ENCODE measurements at regions not wholly inside any gene's neighbourhood (a gene's known extent, or its start where the extent isn't known, plus 50 kb on each side); places are given as distances from the start of the nearest gene placed in this dataset.

- Histone ChIP-seq H3K4me3 (no peak overlapping the region), H3K9me3 (peaks cover 0 to 8% of the 10 kb centered on the region in 2 donors), H3K27ac (no peak overlapping the region), H3K4me1 (no peaks in the 10 kb centered on the region), H3K36me3 (no peaks in the 10 kb centered on the region), H3K27me3 (no peaks in the 10 kb centered on the region)
- no peak for DNase-seq (ENCODE audit: low spot score)
- TF ChIP-seq CTCF (IDR thresholded peaks at IDR 0.05), result no peak
Measured at GRCh38 chr17:34163123-34163522, 92.0 kb upstream of the CCL2 start.

GRCh38 chr17:34163646-34164045, 91.4 kb upstream of the CCL2 start:
- no peak overlapping the region for H3K27ac ChIP-seq
- H3K4me3 ChIP-seq, result no peak overlapping the region
- DNase-seq (ENCODE audit: low spot score), result no peak
- no peaks in the 10 kb centered on the region for H3K36me3 ChIP-seq
- H3K4me1 ChIP-seq, result no peaks in the 10 kb centered on the region
- H3K9me3 ChIP-seq, result peaks cover 0 to 3% of the 10 kb centered on the region in 2 donors
- peak in 1 of 2 donors; percentile 60 for TF ChIP-seq CTCF (IDR thresholded peaks at IDR 0.05)
- no peaks in the 10 kb centered on the region for H3K27me3 ChIP-seq

GRCh38 chr17:34164837-34165236, 90.2 kb upstream of the CCL2 start:
- Histone ChIP-seq H3K36me3 (no peaks in the 10 kb centered on the region), H3K27me3 (no peaks in the 10 kb centered on the region), H3K9me3 (no peaks in the 10 kb centered on the region), H3K4me3 (no peak overlapping the region), H3K4me1 (no peaks in the 10 kb centered on the region), H3K27ac (no peak overlapping the region)
- no peak for TF ChIP-seq CTCF (IDR thresholded peaks at IDR 0.05)
- DNase-seq (ENCODE audit: low spot score), result no peak

- no peaks in the 10 kb centered on the region for H3K4me1 ChIP-seq
- no peak for TF ChIP-seq CTCF (IDR thresholded peaks at IDR 0.05)
- H3K9me3 ChIP-seq, result no peaks in the 10 kb centered on the region
- no peak overlapping the region for H3K27ac ChIP-seq
- no peaks in the 10 kb centered on the region for H3K36me3 ChIP-seq
- no peak for DNase-seq (ENCODE audit: low spot score)
- no peaks in the 10 kb centered on the region for H3K27me3 ChIP-seq
- H3K4me3 ChIP-seq, result no peak overlapping the region
Measured at GRCh38 chr17:34166352-34166751, 88.7 kb upstream of the CCL2 start.

GRCh38 chr17:34167354-34167753, 87.7 kb upstream of the CCL2 start:
- DNase-seq (ENCODE audit: low spot score), result no peak
- Histone ChIP-seq H3K36me3 (no peaks in the 10 kb centered on the region), H3K9me3 (no peaks in the 10 kb centered on the region), H3K4me3 (no peak overlapping the region), H3K27me3 (no peaks in the 10 kb centered on the region), H3K27ac (no peak overlapping the region), H3K4me1 (no peaks in the 10 kb centered on the region)
- no peak for TF ChIP-seq CTCF (IDR thresholded peaks at IDR 0.05)

- no peak overlapping the region for H3K27ac ChIP-seq
- H3K4me1 ChIP-seq, result no peaks in the 10 kb centered on the region
- TF ChIP-seq CTCF (IDR thresholded peaks at IDR 0.05), result no peak
- H3K36me3 ChIP-seq, result no peaks in the 10 kb centered on the region
- no peak for DNase-seq (ENCODE audit: low spot score)
- H3K9me3 ChIP-seq, result no peaks in the 10 kb centered on the region
- no peaks in the 10 kb centered on the region for H3K27me3 ChIP-seq
- H3K4me3 ChIP-seq, result no peak overlapping the region
Measured at GRCh38 chr17:34168989-34169388, 86.1 kb upstream of the CCL2 start.
